Natural killer cell treated with Interleukin-12 subunit alpha and Interleukin-12 subunit beta and Interleukin-15 and Interleukin-18, amount 100 ng/mL, for 72 hours (primary cell): ENCODE measurements at regions not wholly inside any gene's neighbourhood (a gene's known extent, or its start where the extent isn't known, plus 50 kb on each side); places are given as distances from the start of the nearest gene placed in this dataset.
A peak's percentile ranks its signal among the peaks of the same experiment; 100 is the strongest.

Source experiments
- ATAC-seq, 2 donors: fragments of 150-1000 bp; cut with Tn5 transposase in 1 of 2; sonication (Bioruptor Pico), chemical (Tn5 transposase) in 1 of 2; 2 replicates each; pipeline ENCODE4 v1.10.0; 2021
- DNase-seq: peaks from one replicate; pipeline ENCODE4 v3.0.0; 2022; ENCODE audit warnings: low spot score
- H3K27ac Mint-ChIP-seq, 2 donors: 1 replicate in 1 of 2; 2 replicates in 1 of 2; pipeline ENCODE4 v1.8.0; 2022; ENCODE audit warnings: mixed read lengths in 2 of 2, mild to moderate bottlenecking in 1 of 2, moderate library complexity in 1 of 2
- H3K27me3 Mint-ChIP-seq, 2 donors: 1 replicate in 1 of 2; 2 replicates in 1 of 2; pipeline ENCODE4 v1.8.0; 2022; ENCODE audit warnings: mixed read lengths in 2 of 2
- H3K36me3 Mint-ChIP-seq: one replicate; pipeline ENCODE4 v1.8.0; 2022; ENCODE audit warnings: mixed read lengths
- H3K4me1 Mint-ChIP-seq, 2 donors: 1 replicate in 1 of 2; 2 replicates in 1 of 2; pipeline ENCODE4 v1.8.0; 2022; ENCODE audit warnings: low read depth in 2 of 2, mixed read lengths in 2 of 2, mild to moderate bottlenecking in 1 of 2
- H3K4me3 Mint-ChIP-seq: one replicate; pipeline ENCODE4 v1.8.0; 2022; ENCODE audit warnings: mixed read lengths
- H3K9me3 Mint-ChIP-seq: 2 replicates; pipeline ENCODE4 v1.8.0; 2022; ENCODE audit warnings: mixed read lengths

- Mint-ChIP-seq H3K9me3 (no peaks in the 10 kb centered on the region), H3K27ac (no peak overlapping the region), H3K36me3 (no peaks in the 10 kb centered on the region), H3K27me3 (peaks cover under 1 to 10% of the 10 kb centered on the region in 2 donors), H3K4me1 (no peaks in the 10 kb centered on the region), H3K4me3 (no peak overlapping the region)
- no peak for ATAC-seq
- DNase-seq = no peak
Measured at GRCh38 chr16:85359147-85359822, 247.0 kb upstream of the CIBAR2 start.

GRCh38 chr16:85360323-85361277 lies 248.3 kb upstream of the CIBAR2 start:
- Mint-ChIP-seq H3K9me3 (no peaks in the 10 kb centered on the region), H3K4me3 (no peak overlapping the region), H3K27me3 (peaks cover 0 to 9% of the 10 kb centered on the region in 2 donors), H3K36me3 (no peaks in the 10 kb centered on the region), H3K27ac (no peak overlapping the region), H3K4me1 (no peaks in the 10 kb centered on the region)
- no peak for DNase-seq
- ATAC-seq = no peak

- ATAC-seq (no peak), DNase-seq (no peak)
- no peak overlapping the region for H3K4me3 Mint-ChIP-seq
- no peak overlapping the region for H3K27ac Mint-ChIP-seq
- H3K9me3 Mint-ChIP-seq = no peaks in the 10 kb centered on the region
- peaks cover 0 to 9% of the 10 kb centered on the region in 2 donors for H3K27me3 Mint-ChIP-seq
- H3K4me1 Mint-ChIP-seq = no peaks in the 10 kb centered on the region
- H3K36me3 Mint-ChIP-seq = no peaks in the 10 kb centered on the region
Measured at GRCh38 chr16:85361441-85362118, 249.3 kb upstream of the CIBAR2 start.

- Mint-ChIP-seq H3K4me3 (no peak overlapping the region), H3K9me3 (no peaks in the 10 kb centered on the region), H3K36me3 (no peaks in the 10 kb centered on the region), H3K27me3 (peaks cover 0 to 9% of the 10 kb centered on the region in 2 donors), H3K27ac (no peak overlapping the region), H3K4me1 (no peaks in the 10 kb centered on the region)
- ATAC-seq (no peak), DNase-seq (no peak)
Measured at GRCh38 chr16:85362443-85362842, 250.2 kb upstream of the CIBAR2 start.

GRCh38 chr16:85363427-85363826 lies 249.7 kb upstream of the GSE1 start:
- DNase-seq (no peak), ATAC-seq (no peak)
- no peaks in the 10 kb centered on the region for H3K36me3 Mint-ChIP-seq
- peaks cover 0 to 9% of the 10 kb centered on the region in 2 donors for H3K27me3 Mint-ChIP-seq
- no peak overlapping the region for H3K27ac Mint-ChIP-seq
- no peak overlapping the region for H3K4me3 Mint-ChIP-seq
- H3K4me1 Mint-ChIP-seq = no peaks in the 10 kb centered on the region
- H3K9me3 Mint-ChIP-seq = no peaks in the 10 kb centered on the region

GRCh38 chr16:85363881-85364280 lies 249.2 kb upstream of the GSE1 start:
- no peak overlapping the region for H3K4me3 Mint-ChIP-seq
- no peaks in the 10 kb centered on the region for H3K36me3 Mint-ChIP-seq

GRCh38 chr16:85364323-85365040 lies 248.6 kb upstream of the GSE1 start:
- Mint-ChIP-seq H3K27me3 (peaks cover 0 to 9% of the 10 kb centered on the region in 2 donors), H3K36me3 (no peaks in the 10 kb centered on the region), H3K4me3 (no peak overlapping the region), H3K4me1 (no peaks in the 10 kb centered on the region), H3K9me3 (no peaks in the 10 kb centered on the region), H3K27ac (no peak overlapping the region)
- ATAC-seq (peak in 1 of 2 donors; percentile 11), DNase-seq (no peak)

More at GRCh38 chr16:85363881-85364280, 249.2 kb upstream of the GSE1 start:
- no peak for DNase-seq
- no peaks in the 10 kb centered on the region for H3K4me1 Mint-ChIP-seq
- H3K27me3 Mint-ChIP-seq = peaks cover 0 to 9% of the 10 kb centered on the region in 2 donors
- ATAC-seq = no peak
- H3K27ac Mint-ChIP-seq = no peak overlapping the region
- H3K9me3 Mint-ChIP-seq = no peaks in the 10 kb centered on the region

GRCh38 chr16:85365120-85365519 lies 248.0 kb upstream of the GSE1 start:
- Mint-ChIP-seq H3K4me3 (no peak overlapping the region), H3K4me1 (no peaks in the 10 kb centered on the region), H3K9me3 (no peaks in the 10 kb centered on the region), H3K27ac (no peak overlapping the region), H3K27me3 (peaks cover 0 to 9% of the 10 kb centered on the region in 2 donors), H3K36me3 (no peaks in the 10 kb centered on the region)
- DNase-seq (no peak), ATAC-seq (no peak)

- no peaks in the 10 kb centered on the region for H3K4me1 Mint-ChIP-seq
- no peak for DNase-seq
Measured at GRCh38 chr16:85366031-85366763, 246.9 kb upstream of the GSE1 start.

GRCh38 chr16:85367485-85367884 lies 245.6 kb upstream of the GSE1 start:
- no peaks in the 10 kb centered on the region for H3K27me3 Mint-ChIP-seq
- no peaks in the 10 kb centered on the region for H3K9me3 Mint-ChIP-seq
- H3K36me3 Mint-ChIP-seq = no peaks in the 10 kb centered on the region
- ATAC-seq = no peak
- DNase-seq = no peak
- H3K4me1 Mint-ChIP-seq = no peaks in the 10 kb centered on the region
- H3K4me3 Mint-ChIP-seq = no peak overlapping the region
- no peak overlapping the region for H3K27ac Mint-ChIP-seq

More at GRCh38 chr16:85366031-85366763, 246.9 kb upstream of the GSE1 start:
- H3K9me3 Mint-ChIP-seq = no peaks in the 10 kb centered on the region
- H3K27me3 Mint-ChIP-seq = peaks cover 0 to 2% of the 10 kb centered on the region in 2 donors
- H3K4me3 Mint-ChIP-seq = no peak overlapping the region
- H3K27ac Mint-ChIP-seq = no peak overlapping the region
- no peak for ATAC-seq
- no peaks in the 10 kb centered on the region for H3K36me3 Mint-ChIP-seq

- Mint-ChIP-seq H3K27ac (no peak overlapping the region), H3K27me3 (no peaks in the 10 kb centered on the region), H3K4me1 (no peaks in the 10 kb centered on the region), H3K4me3 (no peak overlapping the region), H3K36me3 (no peaks in the 10 kb centered on the region), H3K9me3 (no peaks in the 10 kb centered on the region)
- no peak for ATAC-seq
- DNase-seq = no peak
Measured at GRCh38 chr16:85369060-85369459, 244.1 kb upstream of the GSE1 start.

GRCh38 chr16:85369741-85370528 lies 243.2 kb upstream of the GSE1 start:
- no peak overlapping the region for H3K27ac Mint-ChIP-seq
- H3K4me1 Mint-ChIP-seq = no peaks in the 10 kb centered on the region
- ATAC-seq (peak in 1 of 2 donors; percentile 12), DNase-seq (no peak)
- H3K4me3 Mint-ChIP-seq = no peak overlapping the region
- no peaks in the 10 kb centered on the region for H3K27me3 Mint-ChIP-seq
- no peaks in the 10 kb centered on the region for H3K9me3 Mint-ChIP-seq
- no peaks in the 10 kb centered on the region for H3K36me3 Mint-ChIP-seq
